SK-N-SH (cell line): ENCODE measurements at regions not wholly inside any gene's neighbourhood (a gene's known extent, or its start where the extent isn't known, plus 50 kb on each side); places are given as distances from the start of the nearest gene placed in this dataset.

ENCODE experiments used
- CTCF ChIA-PET: fragments of 300-600, 350-600 bp; formaldehyde crosslinking; extraction: SDS; loops from one replicate; lab custom pipeline; 2021; lab: Yijun Ruan, JAX
- POLR2A ChIA-PET: fragments of 350-600 bp; sonication (Branson Sonifier 250); formaldehyde crosslinking; extraction: SDS; loops from one replicate; lab custom pipeline; 2020; ENCODE audit warnings: antibody characterized with exemption, inconsistent platforms; lab: Yijun Ruan, JAX
- DNase-seq: peaks from one replicate; pipeline ENCODE4 v3.0.0; 2012
- H2AFZ ChIP-seq: fragments of 200-600 bp; sonication (generic); 2 replicates; pipeline ENCODE4 v1.8.1; 2016; ENCODE audit warnings: antibody characterized with exemption, mild to moderate bottlenecking, low read depth
- H3F3A ChIP-seq: fragments of 200-600 bp; sonication (generic); replicated peaks from 2 replicates; pipeline ENCODE3; 2016; ENCODE audit warnings: antibody characterized with exemption, mild to moderate bottlenecking; ENCODE audit not compliant: insufficient read depth
- H3K27ac ChIP-seq, 2 experiments: fragments of 200-500 bp in 1 of 2; fragments of 200-600 bp in 1 of 2; sonication (Bioruptor generic) in 1 of 2; sonication (generic), shearing (Covaris generic) in 1 of 2; 2 replicates each; pipeline versions ENCODE4 v1.5.1 to v1.6.1; 2014 to 2016; ENCODE audit warnings: low read depth in 2 of 2, inconsistent platforms in 1 of 2, low read length in 1 of 2, mild to moderate bottlenecking in 1 of 2, mixed read lengths in 1 of 2
- H3K27me3 ChIP-seq: fragments of 200-600 bp; sonication (generic), shearing (Covaris generic); 2 replicates; pipeline ENCODE4 v1.6.1; 2016; ENCODE audit warnings: mixed run types; ENCODE audit not compliant: insufficient read depth
- H3K36me3 ChIP-seq, 2 experiments: fragments of 200-500 bp in 1 of 2; fragments of 200-600 bp in 1 of 2; sonication (Bioruptor generic) in 1 of 2; sonication (generic) in 1 of 2; replicated peaks in 1 of 2; 2 replicates each; pipeline versions ENCODE3 to v1.5.1; 2014 to 2016; ENCODE audit warnings: low read length in 1 of 2, mild to moderate bottlenecking in 1 of 2; ENCODE audit not compliant: insufficient read depth in 2 of 2, control insufficient read depth in 1 of 2
- H3K4me1 ChIP-seq, 2 experiments: fragments of 200-500 bp in 1 of 2; fragments of 200-600 bp in 1 of 2; sonication (Bioruptor generic) in 1 of 2; sonication (generic), shearing (Covaris generic) in 1 of 2; 2 replicates each; pipeline versions ENCODE4 v1.5.1 to v1.6.1; 2014 to 2016; ENCODE audit warnings: low read depth in 1 of 2, low read length in 1 of 2, mixed run types in 1 of 2; ENCODE audit not compliant: insufficient read depth in 2 of 2, control insufficient read depth in 1 of 2
- H3K4me2 ChIP-seq: fragments of 200-600 bp; sonication (generic), shearing (Covaris generic); 2 replicates; pipeline ENCODE4 v1.6.1; 2017; ENCODE audit warnings: mixed run types
- H3K4me3 ChIP-seq, 2 experiments: fragments of 200-500 bp in 1 of 2; fragments of 200-600 bp in 1 of 2; sonication (Bioruptor generic) in 1 of 2; sonication (generic), shearing (Covaris generic) in 1 of 2; 2 replicates each; pipeline versions ENCODE4 v1.5.1 to v1.8.1; 2014 to 2016; ENCODE audit warnings: low read depth in 2 of 2, inconsistent platforms in 1 of 2, low read length in 1 of 2, mild to moderate bottlenecking in 1 of 2, mixed read lengths in 1 of 2, moderate library complexity in 1 of 2
- H3K79me2 ChIP-seq: fragments of 200-600 bp; sonication (generic); 2 replicates; pipeline ENCODE4 v1.8.1; 2017; ENCODE audit warnings: mild to moderate bottlenecking; ENCODE audit not compliant: insufficient read depth
- H3K9ac ChIP-seq: fragments of 200-600 bp; sonication (generic); 2 replicates; pipeline ENCODE4 v1.6.1; 2017; ENCODE audit warnings: mixed run types
- H3K9me2 ChIP-seq: fragments of 200-600 bp; sonication (generic); 2 replicates; pipeline ENCODE4 v1.6.1; 2017; ENCODE audit warnings: mixed run types
- H3K9me3 ChIP-seq: fragments of 200-600 bp; sonication (generic); 2 replicates; pipeline ENCODE4 v1.6.1; 2017; ENCODE audit warnings: mixed run types, mild to moderate bottlenecking, moderate library complexity
- H4K20me1 ChIP-seq: fragments of 200-600 bp; sonication (generic); 2 replicates; pipeline ENCODE4 v1.6.1; 2017; ENCODE audit warnings: mild to moderate bottlenecking, mixed run types; ENCODE audit not compliant: insufficient read depth
- CHD2 ChIP-seq: fragments of 150-350 bp; IDR thresholded peaks from 2 replicates; pipeline ENCODE4 v1.6.1; 2018; ENCODE audit warnings: low read length; ENCODE audit not compliant: partially characterized antibody
- EP300 ChIP-seq, 2 experiments: IDR thresholded peaks; 2 replicates each; pipeline versions ENCODE4 v1.4.0 to v1.6.1; 2012; ENCODE audit warnings: borderline replicate concordance in 1 of 2, low read depth in 1 of 2, low read length in 1 of 2
- FOSL2 ChIP-seq: IDR thresholded peaks from 2 replicates; pipeline ENCODE4 v1.4.0; 2012; ENCODE audit warnings: low read depth, mild to moderate bottlenecking, moderate library complexity, borderline replicate concordance
- FOXJ3 ChIP-seq: sonication (generic); formaldehyde crosslinking; IDR thresholded peaks from 2 replicates; pipeline ENCODE4 v1.5.1; 2020; ENCODE audit warnings: mild to moderate bottlenecking, missing genetic modification reagents
- FOXM1 ChIP-seq: IDR thresholded peaks from 2 replicates; pipeline ENCODE4 v1.4.0; 2012; ENCODE audit warnings: low read depth, mild to moderate bottlenecking
- GABPA ChIP-seq: IDR thresholded peaks from 2 replicates; pipeline ENCODE4 v1.4.0; 2012; ENCODE audit warnings: low read depth, mild to moderate bottlenecking
- JUND ChIP-seq: IDR thresholded peaks from 2 replicates; pipeline ENCODE4 v1.4.0; 2012
- MAX ChIP-seq: IDR thresholded peaks from 2 replicates; pipeline ENCODE4 v1.4.0; 2012; ENCODE audit warnings: low read depth
- MEF2A ChIP-seq: IDR thresholded peaks from 2 replicates; pipeline ENCODE4 v1.4.0; 2012; ENCODE audit warnings: low read depth, borderline replicate concordance
- NRF1 ChIP-seq: IDR thresholded peaks from 2 replicates; pipeline ENCODE4 v1.6.1; 2012; ENCODE audit warnings: low read depth, mild to moderate bottlenecking, low read length
- POLR2AphosphoS5 ChIP-seq: IDR thresholded peaks from 2 replicates; pipeline ENCODE4 v1.6.1; 2012; ENCODE audit warnings: low read depth, low read length
- RCOR1 ChIP-seq: fragments of 150-350 bp; IDR thresholded peaks from 2 replicates; pipeline ENCODE4 v1.6.1; 2017; ENCODE audit warnings: antibody characterized with exemption, low read length
- RFX5 ChIP-seq: IDR thresholded peaks from 2 replicates; pipeline ENCODE4 v1.6.1; 2012; ENCODE audit warnings: mild to moderate bottlenecking, improper control_type of control experiment, low read length
- RXRA ChIP-seq: IDR thresholded peaks from 2 replicates; pipeline ENCODE4 v1.4.0; 2012; ENCODE audit warnings: low read depth, mild to moderate bottlenecking, borderline replicate concordance
- SIN3A ChIP-seq: IDR thresholded peaks from 2 replicates; pipeline ENCODE4 v1.6.1; 2012; ENCODE audit warnings: low read depth, mild to moderate bottlenecking, low read length, moderate library complexity, borderline replicate concordance
- SMC3 ChIP-seq: IDR thresholded peaks from 2 replicates; pipeline ENCODE4 v1.6.1; 2012; ENCODE audit warnings: low read depth, low read length, improper control_type of control experiment
- USF2 ChIP-seq: fragments of 150-350 bp; IDR thresholded peaks from 2 replicates; pipeline ENCODE4 v1.6.1; 2017; ENCODE audit warnings: antibody characterized with exemption, low read length, low read depth, borderline replicate concordance
- WGBS: methylation state at CpG from one replicate; pipeline ENCODE4 v1.1.6; 2017; ENCODE audit warnings: low lambda C conversion rate; 5-methylcytosine and 5-hydroxymethylcytosine counted together

GRCh38 chr5:129216001-129216400 is 121.5 kb downstream of the ISOC1 start (continued):
- TF ChIP-seq FOSL2 (no peak), MEF2A (no peak), CHD2 (no peak)
- TF ChIP-seq, all 33 proteins: peak for 0

- H3K4me1 ChIP-seq = no peaks in the 10 kb centered on the region
- H3K9me2 ChIP-seq = no peaks in the 10 kb centered on the region
- DNase-seq = no peak
- H3K36me3 ChIP-seq = no peaks in the 10 kb centered on the region
- CTCF ChIA-PET = no interaction called here
- no peaks in the 10 kb centered on the region for H3K79me2 ChIP-seq
- H3K27ac ChIP-seq = no peak overlapping the region
- TF ChIP-seq SMC3 = no peak
- no peak for TF ChIP-seq SIN3A
- no peak for TF ChIP-seq RXRA
- TF ChIP-seq CHD2 = no peak
- no peak for TF ChIP-seq MAX
- TF ChIP-seq RCOR1 = no peak
- no peak for TF ChIP-seq JUND
- TF ChIP-seq FOXM1 = no peak
- no peak for TF ChIP-seq POLR2AphosphoS5
- TF ChIP-seq FOXJ3 (CRISPR knock-in tag) = no peak
- TF ChIP-seq GABPA = no peak
- no peak for TF ChIP-seq NRF1
- no peak for TF ChIP-seq RFX5
- no peak for TF ChIP-seq EP300 (IDR thresholded peaks at IDR 0.05; ENCODE audit: borderline replicate concordance in 1 of 2, low read depth in 1 of 2, low read length in 1 of 2)
- TF ChIP-seq USF2 = no peak
- TF ChIP-seq, all 33 proteins: peak for 0
- no peaks in the 10 kb centered on the region for H4K20me1 ChIP-seq
- no peak overlapping the region for H3K4me3 ChIP-seq
- 17% methylated on average over 3 of the region's 3 CpGs for WGBS
- POLR2A ChIA-PET = no interaction called here
- no peak overlapping the region for H3K9ac ChIP-seq
- H3K4me2 ChIP-seq = no peak overlapping the region
- H3K9me3 ChIP-seq = no peaks in the 10 kb centered on the region
- H2AFZ ChIP-seq = no peak overlapping the region
- no peaks in the 10 kb centered on the region for H3F3A ChIP-seq
- H3K27me3 ChIP-seq = no peaks in the 10 kb centered on the region
These were observed 122.6 kb downstream of the ISOC1 start for GRCh38 chr5:129217179-129217578.

- WGBS = 4% methylated on average over 2 of the region's 2 CpGs
- ChIA-PET POLR2A (no interaction called here), CTCF (no interaction called here)
These were observed 128.6 kb downstream of the ISOC1 start for GRCh38 chr5:129223178-129223577.

More at GRCh38 chr5:129223178-129223577, 128.6 kb downstream of the ISOC1 start:
- Histone ChIP-seq H3K4me3 (no peak overlapping the region), H3K27ac (no peak overlapping the region), H3K9ac (no peak overlapping the region), H2AFZ (no peak overlapping the region), H3K36me3 (no peaks in the 10 kb centered on the region), H3K79me2 (no peaks in the 10 kb centered on the region), H3K9me3 (no peaks in the 10 kb centered on the region), H3F3A (no peaks in the 10 kb centered on the region), H3K27me3 (no peaks in the 10 kb centered on the region), H3K9me2 (no peaks in the 10 kb centered on the region), H4K20me1 (no peaks in the 10 kb centered on the region), H3K4me2 (no peak overlapping the region), H3K4me1 (no peaks in the 10 kb centered on the region)
- no peak for DNase-seq
- no peak for TF ChIP-seq FOSL2
